CD1c-positive myeloid dendritic cell (primary cell): ENCODE measurements at regions not wholly inside any gene's neighbourhood (a gene's known extent, or its start where the extent isn't known, plus 50 kb on each side); places are given as distances from the start of the nearest gene placed in this dataset.
A peak's percentile ranks its signal among the peaks of the same experiment; 100 is the strongest.

Experiments
- DNase-seq: peaks from one replicate; pipeline ENCODE4 v3.0.0-alpha.2; 2016; ENCODE audit errors: extremely low spot score

DNA sequence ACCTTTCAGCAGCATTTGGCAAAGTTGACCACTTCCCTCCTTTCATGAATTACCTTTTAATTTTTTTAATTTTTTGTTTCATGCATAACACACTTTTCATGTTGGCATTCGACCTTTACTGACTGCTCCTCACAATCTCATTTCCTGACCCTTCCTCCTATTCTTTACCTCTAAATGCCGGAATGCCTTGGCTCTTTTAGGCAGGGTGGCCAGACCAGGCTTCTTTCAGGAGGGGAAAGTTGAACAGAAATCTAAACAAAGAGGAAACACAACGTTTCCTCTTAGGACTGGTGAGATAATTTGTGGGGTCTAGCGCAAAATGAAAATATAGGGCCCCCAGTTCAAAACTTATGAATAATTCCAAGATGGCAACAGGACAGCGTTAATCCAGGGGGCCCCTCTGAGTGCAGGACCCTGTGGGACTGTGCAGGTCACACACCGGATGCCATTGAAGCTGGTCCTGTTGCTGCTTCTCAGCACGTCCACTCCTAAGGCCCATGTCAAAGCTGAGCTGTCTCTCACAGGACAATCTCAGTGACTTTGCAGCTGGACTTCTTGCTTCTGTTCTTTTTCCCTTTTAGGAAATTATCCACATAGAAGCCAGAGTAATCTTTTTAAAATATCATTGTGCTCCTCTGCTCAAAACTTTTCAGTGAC is 313.8 kb downstream of the HDGFL1 start:
- DNase-seq: no peak

DNA sequence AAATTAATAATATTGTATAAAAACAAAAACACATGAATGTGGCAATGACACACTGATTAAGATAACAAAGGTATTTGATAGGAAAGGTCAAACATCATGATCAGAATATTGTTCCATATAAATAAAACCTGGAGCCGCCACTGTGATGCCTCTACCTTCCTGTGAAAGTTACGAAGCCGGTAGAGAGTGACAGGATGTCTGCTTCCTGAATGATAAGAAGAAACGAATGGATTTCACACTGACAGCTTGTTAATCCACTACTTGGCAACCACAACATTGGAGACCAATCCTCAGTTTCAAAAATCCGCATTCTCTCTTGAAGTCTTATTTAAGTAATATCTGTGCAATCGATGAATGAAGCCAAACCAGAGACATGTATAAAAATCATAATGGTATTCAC is 315.1 kb downstream of the HDGFL1 start:
- DNase-seq: no peak

DNA sequence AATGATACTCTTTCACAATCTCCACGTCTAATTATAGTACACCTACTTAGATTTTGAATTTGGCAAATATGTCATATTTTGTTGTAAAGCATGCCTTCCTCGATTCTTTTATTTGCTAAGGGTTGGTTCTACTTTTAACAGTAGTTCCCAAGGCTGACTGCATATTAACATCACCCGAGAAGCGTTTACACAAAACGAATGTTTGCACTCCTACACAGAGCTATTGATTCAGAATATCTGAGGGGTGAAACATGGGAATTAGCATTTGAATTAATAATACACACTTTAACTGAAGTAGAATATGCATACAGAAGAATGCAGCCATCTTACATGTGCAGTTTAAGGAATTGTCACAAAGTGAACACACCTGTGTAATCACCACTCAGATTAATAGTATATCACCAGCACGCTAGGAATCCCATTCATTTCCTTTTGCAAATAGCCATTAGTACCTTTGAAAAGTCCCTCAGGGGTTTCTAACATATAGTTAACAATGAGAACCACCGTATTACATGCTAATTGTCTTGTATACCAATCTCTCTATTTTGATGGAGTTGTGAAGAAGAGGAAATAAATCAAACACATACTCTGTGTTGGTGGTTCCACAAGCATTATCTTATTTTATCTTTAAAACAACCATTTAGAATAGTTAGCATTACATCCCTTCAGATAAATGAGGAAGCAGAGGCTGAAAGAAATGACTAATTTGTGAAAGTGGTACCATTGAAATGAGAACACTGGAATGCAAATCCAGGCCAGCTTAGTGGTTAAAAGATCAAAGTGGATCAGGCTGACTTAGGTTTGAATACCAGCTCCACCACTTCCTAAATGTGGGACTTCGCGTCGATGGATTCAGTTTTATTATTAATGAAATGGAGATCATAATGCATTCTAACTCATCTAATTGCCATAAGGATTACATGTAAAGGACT is 317.6 kb downstream of the HDGFL1 start:
- DNase-seq: no peak

DNA sequence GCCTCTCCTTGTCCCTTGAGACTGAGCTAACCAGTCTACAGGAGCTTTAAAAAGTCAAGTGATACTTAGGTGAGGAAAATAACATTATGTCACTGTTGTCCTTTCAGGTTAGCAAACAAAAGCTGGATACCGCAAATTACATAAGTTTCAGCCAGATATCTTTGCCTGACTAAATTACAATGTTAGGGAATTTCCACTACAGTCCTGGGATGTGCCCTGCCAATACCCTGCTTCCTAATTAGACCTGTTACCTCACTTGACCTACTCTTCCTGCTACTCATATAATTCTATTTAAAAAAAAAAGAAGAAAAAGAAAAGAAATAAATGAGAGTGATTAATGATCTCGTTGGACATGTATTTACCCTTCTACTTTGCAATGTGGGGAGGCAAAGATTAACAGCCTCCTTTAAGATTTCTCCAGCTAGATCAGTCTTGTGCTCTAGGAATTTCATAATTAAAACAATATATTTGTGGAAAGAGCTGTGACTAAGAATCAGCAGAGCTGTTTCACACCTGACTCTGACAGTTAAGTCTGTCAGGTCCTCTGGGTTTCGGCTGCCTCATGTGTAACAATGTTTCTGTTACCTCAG is 318.9 kb downstream of the HDGFL1 start:
- DNase-seq: no peak

DNA sequence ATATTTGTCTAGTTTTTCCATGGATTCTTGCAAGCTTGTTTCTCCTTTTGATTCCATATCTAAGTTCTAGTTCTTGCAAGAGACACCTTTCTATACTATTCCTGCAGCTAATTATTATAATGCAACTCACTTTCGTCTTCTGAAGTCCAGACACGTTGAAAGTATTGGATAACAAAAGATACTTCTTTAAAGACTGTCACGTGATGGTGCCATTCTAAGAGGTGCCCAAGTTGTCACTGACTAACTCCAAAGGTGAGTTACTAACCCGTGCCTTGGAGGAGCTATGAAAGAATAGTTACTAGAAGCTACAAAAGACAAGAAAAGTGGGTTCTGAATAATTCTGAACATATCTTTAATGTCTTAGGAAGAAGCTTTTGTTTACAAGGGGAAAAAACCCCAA is 322.6 kb downstream of the HDGFL1 start:
- no peak for DNase-seq

DNA sequence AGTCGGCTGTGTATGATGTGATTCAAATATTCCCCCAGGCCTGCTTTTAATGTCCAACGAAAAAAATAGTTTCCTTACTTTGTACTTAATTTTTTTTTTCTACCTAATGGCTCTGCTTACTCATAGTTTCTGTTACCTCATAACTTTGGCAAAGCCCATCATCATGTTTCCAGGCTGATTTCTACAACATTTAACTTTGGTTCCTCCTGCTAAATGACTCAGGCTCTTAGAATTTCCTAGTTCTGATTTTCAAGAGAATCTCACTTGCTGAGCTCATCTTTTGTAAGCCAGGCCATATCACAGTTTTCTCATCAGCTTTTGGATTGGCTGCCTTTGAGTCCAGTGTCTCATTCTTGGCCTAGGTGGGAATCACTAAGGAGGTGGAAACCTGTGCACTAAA is 323.1 kb downstream of the HDGFL1 start:
- peak; percentile 21 for DNase-seq

DNA sequence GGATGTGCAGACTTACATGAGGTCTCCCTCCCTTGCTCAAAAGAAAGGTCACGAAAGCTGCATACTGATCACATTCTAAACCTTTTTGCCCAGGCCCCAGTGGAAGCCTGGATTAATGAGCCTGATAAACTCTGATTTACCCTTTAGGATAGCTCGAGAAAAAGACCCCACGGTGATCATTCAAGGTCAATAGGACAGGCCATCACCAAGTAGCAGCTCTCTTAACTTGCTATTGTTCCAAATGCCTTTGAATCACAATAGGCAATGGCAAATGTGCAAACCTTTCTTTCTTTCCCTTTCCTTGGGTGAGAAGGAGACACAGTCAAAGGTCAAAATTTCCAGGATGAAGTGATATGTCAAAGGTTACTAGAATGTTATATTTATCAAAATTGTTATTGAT is 327.3 kb downstream of the HDGFL1 start:
- no peak for DNase-seq

DNA sequence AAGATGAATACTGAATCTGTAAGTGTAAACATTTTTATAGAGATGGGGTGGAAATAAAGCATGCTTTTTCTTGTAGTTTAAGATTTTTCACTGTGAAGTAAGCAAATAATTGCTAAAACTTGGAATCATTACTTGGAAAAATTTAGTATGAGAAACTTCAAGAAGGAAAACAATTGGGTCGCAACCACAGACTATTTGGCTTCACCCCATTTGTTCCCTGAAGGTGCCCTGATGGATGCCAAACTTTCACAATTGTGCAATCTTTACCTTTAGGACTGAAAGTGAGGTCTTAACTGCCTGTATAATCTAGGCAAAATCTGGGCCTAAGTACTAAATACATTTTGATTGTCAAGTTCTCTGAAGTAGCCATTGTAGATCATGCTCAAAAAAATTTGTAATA is 330.1 kb downstream of the HDGFL1 start:
- no peak for DNase-seq

DNA sequence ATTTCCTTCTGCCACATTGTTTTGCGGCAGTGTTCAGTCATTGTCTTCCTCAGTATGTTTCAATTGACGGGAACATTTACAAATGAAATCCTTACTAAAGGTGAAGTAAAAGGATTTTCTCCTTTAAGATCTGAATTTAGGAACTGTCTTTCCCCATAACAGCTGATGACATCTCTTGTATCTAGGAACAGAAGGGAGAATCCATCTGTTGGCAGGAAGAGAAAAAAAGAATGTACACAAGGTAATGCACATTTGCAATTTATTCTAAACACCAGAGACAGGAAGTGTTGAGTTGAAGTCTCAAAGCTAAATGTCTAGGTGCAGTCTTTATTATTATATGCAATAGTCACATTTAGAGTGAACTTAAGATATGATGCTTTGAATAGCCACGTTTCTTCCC is 334.5 kb downstream of the HDGFL1 start:
- no peak for DNase-seq

DNA sequence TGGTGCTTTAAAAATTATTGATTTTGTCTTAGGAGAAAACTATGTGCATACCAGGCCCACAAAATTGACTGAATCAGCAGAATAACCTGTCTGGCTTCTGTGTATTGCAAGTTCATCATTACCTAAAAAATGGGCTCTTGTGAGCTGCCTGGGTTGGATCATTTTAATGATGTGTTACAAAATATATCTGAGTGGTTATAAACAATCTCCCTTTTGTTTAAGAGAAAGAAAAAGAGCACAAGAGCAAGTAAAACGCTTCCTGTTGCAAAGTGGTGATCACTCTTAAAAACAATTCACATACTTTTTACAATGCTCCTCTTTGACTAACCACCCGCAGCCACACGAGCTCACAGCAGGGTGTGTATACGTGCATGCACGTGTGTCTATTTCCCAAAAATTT is 335.1 kb downstream of the HDGFL1 start:
- no peak for DNase-seq

DNA sequence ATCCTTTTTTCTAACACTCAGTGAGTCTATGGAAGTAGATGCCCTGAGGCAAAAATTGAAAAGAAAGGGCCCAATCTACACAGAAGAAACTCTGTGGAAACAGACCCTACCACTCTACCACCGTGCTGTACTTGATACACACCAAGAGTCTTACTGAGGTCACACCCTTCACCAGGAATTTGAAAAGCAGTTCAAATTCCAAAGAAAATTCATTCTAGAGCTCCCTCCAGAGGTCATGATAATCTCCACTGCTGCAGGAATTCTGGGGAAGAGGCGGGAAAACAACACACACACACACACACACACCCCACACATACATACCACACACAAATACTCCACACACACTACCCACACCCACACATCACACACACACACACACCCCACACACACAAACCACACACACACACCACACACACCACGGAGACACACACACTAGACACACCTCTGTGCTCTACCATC is 336.8 kb downstream of the HDGFL1 start:
- no peak for DNase-seq

DNA sequence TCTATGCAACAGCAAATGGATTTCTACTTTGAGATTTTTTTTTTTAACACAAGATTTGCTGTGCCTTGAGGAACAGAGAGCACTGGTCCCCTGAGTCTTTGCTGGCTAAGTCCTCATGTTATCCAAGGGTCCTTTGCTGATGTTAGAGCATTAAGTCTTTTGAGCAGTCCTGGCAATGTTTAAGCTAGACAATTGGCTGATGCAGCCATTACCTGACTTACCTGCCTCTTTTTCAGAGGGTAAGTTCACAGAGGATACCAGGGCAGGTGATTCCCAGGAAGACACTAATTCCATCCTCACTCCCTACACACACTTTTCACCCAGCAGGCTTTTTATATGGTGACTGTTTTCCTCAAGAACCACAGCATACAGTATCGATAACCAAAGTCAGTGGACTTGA is 337.7 kb downstream of the HDGFL1 start:
- no peak for DNase-seq

DNA sequence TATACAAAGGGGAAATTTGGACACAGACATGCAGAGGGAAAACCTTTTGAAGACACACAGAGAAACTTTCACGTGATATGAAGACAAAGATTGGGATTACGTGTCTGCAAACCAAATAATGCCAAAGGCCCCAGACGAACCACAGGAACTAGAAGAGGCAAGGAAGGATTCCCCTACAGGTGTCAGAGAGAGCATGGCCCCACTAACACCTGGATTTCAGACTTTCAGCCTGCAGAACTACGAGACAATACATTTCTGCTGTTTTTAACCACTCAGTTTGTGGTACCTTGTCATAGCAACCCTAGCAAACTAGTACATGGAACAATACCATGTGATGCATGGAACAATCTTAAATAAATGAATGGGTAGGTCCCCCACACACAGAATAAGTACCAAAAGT is 341.0 kb downstream of the HDGFL1 start:
- DNase-seq: no peak

DNA sequence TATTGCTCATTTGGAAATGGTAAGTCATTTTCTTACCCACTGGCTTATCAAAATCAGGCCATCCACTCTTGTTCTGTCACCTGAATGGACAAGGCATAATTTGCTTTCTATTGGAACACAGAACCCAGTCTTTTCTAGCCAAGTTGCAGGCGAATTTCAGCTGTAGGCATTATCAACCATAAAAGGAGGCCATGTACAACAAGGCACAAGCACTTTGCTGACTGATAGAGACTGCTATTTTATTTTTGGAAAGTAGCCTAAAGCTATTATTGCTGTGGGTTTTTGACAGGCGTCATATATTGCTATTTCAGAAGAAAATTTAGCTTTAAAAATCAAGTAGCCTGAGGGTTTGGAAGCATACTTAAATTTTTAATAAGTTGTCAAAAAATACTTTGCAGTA is 344.2 kb downstream of the HDGFL1 start:
- no peak for DNase-seq

DNA sequence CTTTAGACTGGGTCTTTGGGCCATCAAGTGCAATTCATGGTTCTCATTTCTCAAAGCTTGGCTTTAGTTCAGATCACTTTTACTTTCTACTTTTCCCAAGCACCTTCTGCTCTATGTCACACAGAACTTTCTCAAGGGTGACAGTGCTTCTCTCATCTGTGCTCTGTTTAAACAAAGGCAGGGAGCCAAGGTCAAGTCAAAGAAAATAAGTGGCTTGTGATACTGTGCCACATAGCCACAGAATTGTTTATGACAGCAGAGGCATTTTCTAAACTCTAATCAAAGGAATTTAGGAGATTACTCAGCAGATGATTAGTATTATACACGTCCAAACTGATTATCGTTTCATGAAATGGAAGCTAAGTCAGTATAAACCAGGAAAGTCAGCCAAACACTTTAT is 348.0 kb downstream of the HDGFL1 start:
- DNase-seq: no peak

DNA sequence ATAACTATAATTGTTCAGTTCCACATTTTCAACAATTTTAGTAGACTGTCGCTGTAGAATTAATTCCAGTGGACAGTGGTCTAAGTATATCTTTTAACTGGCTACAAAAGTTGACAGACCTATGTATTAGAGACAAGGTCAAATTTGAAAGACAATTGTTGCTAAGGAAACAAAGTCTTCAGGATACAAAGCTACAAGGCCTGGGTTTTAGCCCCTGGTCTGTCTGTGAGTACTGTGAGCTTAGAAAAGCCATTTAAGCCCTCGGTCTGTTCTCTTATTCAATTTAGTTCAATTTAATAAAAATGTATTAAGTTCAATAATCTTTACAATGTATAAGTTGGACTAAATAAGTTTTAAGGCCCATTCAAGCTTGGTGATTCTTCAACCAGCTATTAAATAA is 352.5 kb downstream of the HDGFL1 start:
- no peak for DNase-seq

DNA sequence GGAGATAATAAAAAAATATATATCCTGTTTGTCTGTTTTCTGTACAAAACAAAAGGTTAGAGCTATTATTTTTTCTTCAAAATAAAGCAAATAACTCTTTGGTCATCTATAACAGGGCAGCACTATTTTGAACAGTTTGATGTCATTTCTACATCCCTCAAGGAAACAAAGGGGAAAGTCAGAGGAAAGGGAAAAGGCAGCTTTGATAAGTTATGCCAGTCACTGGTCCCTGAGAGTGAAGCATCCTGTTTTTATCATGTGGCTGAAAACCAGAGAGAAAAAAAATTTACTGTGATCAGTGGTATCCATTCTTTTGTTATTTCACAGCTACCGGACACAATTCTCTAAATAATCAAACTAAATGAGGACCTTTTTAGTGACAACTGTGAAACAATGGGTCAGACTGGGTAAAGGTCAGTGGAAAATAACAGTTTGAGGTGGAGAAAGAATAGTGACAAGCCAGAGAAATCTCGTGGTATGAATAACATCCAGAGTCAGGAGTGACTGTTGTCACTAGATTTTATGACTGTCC is 356.0 kb downstream of the HDGFL1 start:
- no peak for DNase-seq

DNA sequence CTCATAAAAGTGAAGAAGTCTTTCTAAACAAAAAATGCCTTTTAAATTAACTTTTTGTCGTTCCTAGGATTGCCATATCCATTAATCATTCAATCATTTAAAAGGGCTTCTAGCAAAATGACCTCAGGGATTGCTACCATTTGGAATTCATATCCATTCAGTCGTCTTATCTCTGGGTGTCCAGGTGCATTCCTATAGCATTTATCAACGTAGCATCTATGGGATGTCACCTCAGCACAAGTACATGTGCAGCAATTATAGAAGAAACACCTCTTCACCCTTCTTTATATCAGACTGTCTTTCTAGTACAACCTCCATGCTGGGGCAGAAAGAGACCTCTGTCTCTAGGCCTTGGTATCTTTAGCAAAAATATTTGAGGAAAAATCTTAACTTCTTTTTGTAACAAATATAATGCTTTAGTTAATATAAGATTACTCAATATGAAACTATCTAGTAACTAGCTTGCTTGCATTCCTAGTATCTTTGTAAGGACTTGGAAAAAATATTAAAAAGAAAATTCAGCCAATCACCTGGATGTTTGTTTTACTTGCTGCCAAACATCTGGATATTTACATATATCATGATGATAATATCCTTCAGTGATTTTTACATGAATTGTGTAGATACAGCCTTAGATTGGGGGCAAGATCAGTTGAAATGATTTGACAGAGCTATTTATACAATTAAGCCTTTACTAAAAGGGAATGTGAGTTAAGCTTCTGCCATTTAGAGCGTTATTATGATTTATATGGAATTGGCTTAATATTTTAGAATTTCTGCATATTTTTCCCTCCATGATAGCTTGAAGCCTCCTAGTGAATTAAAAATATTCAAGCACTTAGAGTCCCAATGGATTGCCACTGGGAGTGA is 356.8 kb downstream of the HDGFL1 start:
- DNase-seq: no peak

DNA sequence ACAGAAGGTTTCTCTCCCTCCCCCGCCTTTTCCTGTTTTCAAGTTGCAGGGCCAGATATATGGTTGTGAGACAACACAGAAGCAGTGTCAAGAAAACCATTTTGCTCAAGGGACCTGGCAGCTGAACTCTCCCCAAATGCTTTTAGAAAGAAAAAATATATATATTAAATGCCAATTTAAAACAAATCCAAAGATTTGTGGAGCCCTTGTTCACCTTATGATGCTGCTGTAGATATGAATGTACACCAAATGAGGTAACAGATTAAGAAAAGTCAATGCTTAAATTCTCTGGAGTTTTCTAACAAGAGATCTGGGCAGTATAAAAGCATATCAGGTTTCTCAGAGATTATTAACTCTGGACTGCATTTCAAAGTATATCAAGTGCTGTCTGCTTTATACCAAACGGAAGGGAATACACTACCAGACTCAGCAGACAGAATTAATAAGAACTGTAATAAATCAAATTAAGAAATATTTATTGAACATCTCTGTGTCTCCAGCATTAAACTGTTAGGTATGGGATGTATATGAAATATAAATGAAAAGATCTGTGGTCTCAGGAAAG is 357.5 kb downstream of the HDGFL1 start:
- no peak for DNase-seq

DNA sequence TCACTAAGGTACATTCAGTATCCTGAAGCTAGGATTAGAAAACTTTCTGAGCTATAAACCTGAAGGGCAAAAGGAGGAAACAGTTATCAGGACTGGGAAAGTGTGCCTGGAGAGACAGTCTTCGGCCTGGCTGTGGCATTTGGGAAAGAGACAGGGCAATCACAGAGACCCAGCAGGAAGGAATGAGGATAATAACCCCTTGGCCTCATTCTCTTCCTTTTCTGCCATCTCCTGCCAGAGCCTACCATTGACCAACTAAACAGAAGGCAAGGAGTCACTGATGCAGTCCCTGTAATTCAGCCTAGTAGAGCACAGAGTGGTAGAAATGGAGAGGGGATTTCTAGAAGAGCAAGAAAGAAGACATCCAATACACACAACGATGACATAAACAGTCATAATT is 359.4 kb downstream of the HDGFL1 start:
- DNase-seq: no peak

DNA sequence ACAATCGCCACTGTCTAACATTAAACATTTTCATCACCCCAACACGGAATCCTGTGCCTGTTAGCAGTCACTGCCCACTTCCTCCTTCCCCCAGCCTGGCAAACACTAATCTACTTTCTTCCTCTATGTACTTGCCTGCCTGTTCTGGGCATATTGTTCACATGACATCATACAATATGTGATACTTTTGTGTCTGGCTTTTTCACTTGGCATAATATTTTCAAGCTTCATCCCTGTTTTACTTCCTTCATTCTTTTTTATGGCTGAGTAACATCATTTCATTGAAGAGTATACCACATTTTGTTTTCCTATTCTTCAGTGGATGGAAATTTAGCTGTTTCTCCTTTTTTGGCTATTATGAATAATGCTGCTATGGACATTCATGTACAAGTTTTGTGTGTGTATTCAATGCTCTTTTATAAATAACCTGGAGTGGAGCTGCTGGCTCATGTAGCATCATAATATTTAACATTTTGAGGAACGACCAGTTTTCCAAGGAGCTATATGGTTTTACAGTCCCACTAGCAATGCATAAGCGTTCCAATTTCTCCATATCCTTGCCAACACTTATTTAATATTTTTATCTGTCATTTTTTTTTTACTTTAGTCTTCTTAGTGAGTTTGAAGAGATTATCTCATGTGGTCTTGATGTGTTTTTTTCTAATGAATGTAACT is 360.1 kb downstream of the HDGFL1 start:
- peak; percentile 1 for DNase-seq
